Liver (tissue), 8 donors: ENCODE measurements at regions not wholly inside any gene's neighbourhood (a gene's known extent, or its start where the extent isn't known, plus 50 kb on each side); places are given as distances from the start of the nearest gene placed in this dataset.

Experiments
- DNase-seq: peaks from one replicate; pipeline ENCODE4 v3.0.0-alpha.2; 2017; ENCODE audit warnings: low spot score
- H3K27ac ChIP-seq, 2 donors: one replicate each; pipeline ENCODE4 v1.7.0; 2013; ENCODE audit warnings: inconsistent platforms in 2 of 2, low read length in 2 of 2, control low read depth in 1 of 2, low read depth in 1 of 2, mild to moderate bottlenecking in 1 of 2
- H3K27me3 ChIP-seq, 4 donors: one replicate each; pipeline versions ENCODE4 v1.6.1 to v1.7.0; 2013; ENCODE audit warnings: low read length in 3 of 4, inconsistent platforms in 1 of 4, mild to moderate bottlenecking in 1 of 4, moderate library complexity in 1 of 4; ENCODE audit not compliant: control insufficient read depth in 4 of 4, insufficient read depth in 4 of 4
- H3K36me3 ChIP-seq, 4 donors: one replicate each; pipeline versions ENCODE4 v1.6.1 to v1.7.0; 2013; ENCODE audit warnings: low read length in 3 of 4, mild to moderate bottlenecking in 3 of 4, low read depth in 1 of 4, moderate library complexity in 1 of 4; ENCODE audit not compliant: control insufficient read depth in 4 of 4, insufficient read depth in 3 of 4
- H3K4me1 ChIP-seq, 4 donors: one replicate each; pipeline versions ENCODE4 v1.6.1 to v1.7.0; 2013; ENCODE audit warnings: low read length in 3 of 4, mild to moderate bottlenecking in 3 of 4, moderate library complexity in 1 of 4; ENCODE audit not compliant: control insufficient read depth in 4 of 4, insufficient read depth in 4 of 4
- H3K4me3 ChIP-seq, 3 donors: one replicate each; pipeline versions ENCODE4 v1.6.1 to v1.7.0; 2013; ENCODE audit warnings: low read length in 3 of 3, control low read depth in 1 of 3, low read depth in 1 of 3, mild to moderate bottlenecking in 1 of 3
- H3K9ac ChIP-seq, 2 donors: one replicate each; pipeline ENCODE4 v1.7.0; 2013; ENCODE audit warnings: low read length in 2 of 2, mild to moderate bottlenecking in 2 of 2, moderate library complexity in 2 of 2, control low read depth in 1 of 2, low read depth in 1 of 2
- H3K9me3 ChIP-seq, 4 donors: one replicate each; pipeline versions ENCODE4 v1.6.1 to v1.7.0; 2013; ENCODE audit warnings: low read length in 3 of 4; ENCODE audit not compliant: control insufficient read depth in 4 of 4
- CTCF ChIP-seq: fragments of 150-350 bp; IDR thresholded peaks from 2 replicates; pipeline ENCODE4 v1.5.1; 2017; ENCODE audit warnings: improper control_type of control experiment, low read depth, low read length; ENCODE audit not compliant: missing input control
- EGR1 ChIP-seq, 2 donors: IDR thresholded peaks; 2 replicates each; pipeline ENCODE4 v1.6.1; 2016 to 2018; ENCODE audit warnings: antibody characterized with exemption in 2 of 2, low read depth in 2 of 2
- FOXA1 ChIP-seq: IDR thresholded peaks from 2 replicates; pipeline ENCODE4 v1.6.1; 2016; ENCODE audit warnings: antibody characterized with exemption
- FOXA2 ChIP-seq: IDR thresholded peaks from 2 replicates; pipeline ENCODE4 v1.6.1; 2016; ENCODE audit warnings: antibody characterized with exemption
- GABPA ChIP-seq, 2 donors: IDR thresholded peaks in 1 of 2; conservative IDR thresholded peaks in 1 of 2; 2 replicates each; pipeline ENCODE4 v1.6.1; 2016; ENCODE audit warnings: antibody characterized with exemption in 2 of 2, mild to moderate bottlenecking in 1 of 2, moderate library complexity in 1 of 2
- HNF4A ChIP-seq, 2 donors: conservative IDR thresholded peaks; 2 replicates each; pipeline ENCODE4 v1.6.1; 2016; ENCODE audit warnings: antibody characterized with exemption in 2 of 2, mild to moderate bottlenecking in 2 of 2
- HNF4G ChIP-seq: IDR thresholded peaks from 2 replicates; pipeline ENCODE4 v1.6.1; 2016; ENCODE audit warnings: antibody characterized with exemption
- JUND ChIP-seq, 2 donors: IDR thresholded peaks; 2 replicates each; pipeline ENCODE4 v1.6.1; 2016; ENCODE audit warnings: antibody characterized with exemption in 2 of 2
- NR2F2 ChIP-seq: IDR thresholded peaks from 2 replicates; pipeline ENCODE4 v1.6.1; 2016; ENCODE audit warnings: antibody characterized with exemption
- RAD21 ChIP-seq, 2 donors: IDR thresholded peaks; 2 replicates each; pipeline ENCODE4 v1.6.1; 2016; ENCODE audit warnings: antibody characterized with exemption in 2 of 2, mild to moderate bottlenecking in 2 of 2
- RXRA ChIP-seq, 2 donors: IDR thresholded peaks; 2 replicates each; pipeline ENCODE4 v1.6.1; 2017 to 2018; ENCODE audit warnings: antibody characterized with exemption in 2 of 2, mild to moderate bottlenecking in 1 of 2
- SP1 ChIP-seq: IDR thresholded peaks from 2 replicates; pipeline ENCODE4 v1.6.1; 2018; ENCODE audit warnings: antibody characterized with exemption, mild to moderate bottlenecking
- TAF1 ChIP-seq: conservative IDR thresholded peaks from 2 replicates; pipeline ENCODE4 v1.6.1; 2016; ENCODE audit warnings: antibody characterized with exemption, mild to moderate bottlenecking
- YY1 ChIP-seq: IDR thresholded peaks from 2 replicates; pipeline ENCODE4 v1.6.1; 2016; ENCODE audit warnings: antibody characterized with exemption, mild to moderate bottlenecking
- ZBTB33 ChIP-seq: IDR thresholded peaks from 2 replicates; pipeline ENCODE4 v1.6.1; 2016; ENCODE audit warnings: antibody characterized with exemption
- WGBS: extraction: QIAGEN DNeasy Blood & Tissue Kit; methylation state at CpG from one replicate; pipeline ENCODE4 v1.1.7; 2013; 5-methylcytosine and 5-hydroxymethylcytosine counted together
- TF ChIP-seq, protein P1 (sequence below): IDR thresholded peaks from 2 replicates; pipeline ENCODE4 v1.6.1; 2016; ENCODE audit warnings: antibody characterized with exemption, mild to moderate bottlenecking
- TF ChIP-seq, protein P2 (sequence below): IDR thresholded peaks from 2 replicates; pipeline ENCODE4 v1.6.1; 2016; ENCODE audit warnings: antibody characterized with exemption
- TF ChIP-seq, protein P3 (sequence below): IDR thresholded peaks from 2 replicates; pipeline ENCODE4 v1.6.1; 2016; ENCODE audit warnings: antibody characterized with exemption
- donor health status: healthy.
- donor health status: healthy.
- donor health status: healthy.
- donor health status: healthy.
- donor health status: healthy.

DNA sequence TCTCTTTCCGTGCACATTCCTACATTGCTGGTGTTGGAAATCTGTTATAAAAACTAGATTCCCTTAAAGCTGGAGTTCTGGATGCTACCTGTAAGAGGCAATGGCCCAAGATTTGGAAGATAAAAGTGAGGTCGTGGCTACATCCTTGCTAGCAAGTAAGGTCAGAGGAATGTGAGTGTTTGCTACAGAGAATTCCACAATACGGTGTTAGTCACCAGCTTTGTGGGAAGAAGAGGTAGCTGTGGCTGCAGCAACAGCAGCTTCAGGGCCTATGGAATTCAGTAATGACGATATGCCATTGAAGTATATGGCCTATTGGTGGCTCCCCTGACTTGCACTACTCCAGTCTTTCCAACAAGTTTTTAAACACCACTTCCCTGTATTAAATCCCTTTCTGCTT is 227.7 kb upstream of the TMEM260 start:
- no peak for DNase-seq
- H3K4me1 ChIP-seq, result no peaks in the 10 kb centered on the region
- TF ChIP-seq HNF4G, result no peak
- no peaks in the 10 kb centered on the region for H3K36me3 ChIP-seq
- no peak overlapping the region for H3K4me3 ChIP-seq
- H3K27ac ChIP-seq, result no peak overlapping the region
- WGBS, result 86% methylated on average over 4 of the region's 4 CpGs
- H3K27me3 ChIP-seq, result no peaks in the 10 kb centered on the region
- peaks cover 0 to 7% (median under 1%) of the 10 kb centered on the region in 4 donors for H3K9me3 ChIP-seq
- H3K9ac ChIP-seq, result no peak overlapping the region

- H3K4me1 ChIP-seq, result no peaks in the 10 kb centered on the region
- no peaks in the 10 kb centered on the region for H3K27me3 ChIP-seq
- no peaks in the 10 kb centered on the region for H3K36me3 ChIP-seq
- H3K9me3 ChIP-seq, result peaks cover 0 to 7% (median under 1%) of the 10 kb centered on the region in 4 donors
- TF ChIP-seq, protein P1, sequence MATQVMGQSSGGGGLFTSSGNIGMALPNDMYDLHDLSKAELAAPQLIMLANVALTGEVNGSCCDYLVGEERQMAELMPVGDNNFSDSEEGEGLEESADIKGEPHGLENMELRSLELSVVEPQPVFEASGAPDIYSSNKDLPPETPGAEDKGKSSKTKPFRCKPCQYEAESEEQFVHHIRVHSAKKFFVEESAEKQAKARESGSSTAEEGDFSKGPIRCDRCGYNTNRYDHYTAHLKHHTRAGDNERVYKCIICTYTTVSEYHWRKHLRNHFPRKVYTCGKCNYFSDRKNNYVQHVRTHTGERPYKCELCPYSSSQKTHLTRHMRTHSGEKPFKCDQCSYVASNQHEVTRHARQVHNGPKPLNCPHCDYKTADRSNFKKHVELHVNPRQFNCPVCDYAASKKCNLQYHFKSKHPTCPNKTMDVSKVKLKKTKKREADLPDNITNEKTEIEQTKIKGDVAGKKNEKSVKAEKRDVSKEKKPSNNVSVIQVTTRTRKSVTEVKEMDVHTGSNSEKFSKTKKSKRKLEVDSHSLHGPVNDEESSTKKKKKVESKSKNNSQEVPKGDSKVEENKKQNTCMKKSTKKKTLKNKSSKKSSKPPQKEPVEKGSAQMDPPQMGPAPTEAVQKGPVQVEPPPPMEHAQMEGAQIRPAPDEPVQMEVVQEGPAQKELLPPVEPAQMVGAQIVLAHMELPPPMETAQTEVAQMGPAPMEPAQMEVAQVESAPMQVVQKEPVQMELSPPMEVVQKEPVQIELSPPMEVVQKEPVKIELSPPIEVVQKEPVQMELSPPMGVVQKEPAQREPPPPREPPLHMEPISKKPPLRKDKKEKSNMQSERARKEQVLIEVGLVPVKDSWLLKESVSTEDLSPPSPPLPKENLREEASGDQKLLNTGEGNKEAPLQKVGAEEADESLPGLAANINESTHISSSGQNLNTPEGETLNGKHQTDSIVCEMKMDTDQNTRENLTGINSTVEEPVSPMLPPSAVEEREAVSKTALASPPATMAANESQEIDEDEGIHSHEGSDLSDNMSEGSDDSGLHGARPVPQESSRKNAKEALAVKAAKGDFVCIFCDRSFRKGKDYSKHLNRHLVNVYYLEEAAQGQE, result no peak
- TF ChIP-seq GABPA (IDR thresholded peaks at IDR 0.05 in 1 of 2, conservative IDR thresholded peaks at IDR 0.05 in 1 of 2) (no peak), HNF4G (no peak), RXRA (IDR thresholded peaks at IDR 0.05) (no peak), ZBTB33 (no peak), EGR1 (IDR thresholded peaks at IDR 0.05; ENCODE audit: low read depth in 2 of 2) (no peak), NR2F2 (no peak), CTCF (no peak), SP1 (no peak), RAD21 (IDR thresholded peaks at IDR 0.05) (no peak), FOXA1 (no peak), TAF1 (no peak), YY1 (no peak), JUND (IDR thresholded peaks at IDR 0.05) (no peak), FOXA2 (no peak), HNF4A (conservative IDR thresholded peaks at IDR 0.05) (no peak)
- TF ChIP-seq, protein P2, sequence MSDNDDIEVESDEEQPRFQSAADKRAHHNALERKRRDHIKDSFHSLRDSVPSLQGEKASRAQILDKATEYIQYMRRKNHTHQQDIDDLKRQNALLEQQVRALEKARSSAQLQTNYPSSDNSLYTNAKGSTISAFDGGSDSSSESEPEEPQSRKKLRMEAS, result no peak
- TF ChIP-seq, protein P3, sequence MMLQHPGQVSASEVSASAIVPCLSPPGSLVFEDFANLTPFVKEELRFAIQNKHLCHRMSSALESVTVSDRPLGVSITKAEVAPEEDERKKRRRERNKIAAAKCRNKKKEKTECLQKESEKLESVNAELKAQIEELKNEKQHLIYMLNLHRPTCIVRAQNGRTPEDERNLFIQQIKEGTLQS, result no peak
- no peak for DNase-seq
- H3K9ac ChIP-seq, result no peak overlapping the region
- H3K4me3 ChIP-seq, result no peak overlapping the region
- no peak overlapping the region for H3K27ac ChIP-seq
- WGBS, result 89% methylated on average over 2 of the region's 2 CpGs
Observed at GRCh38 chr14:56352999-56353398, 226.6 kb upstream of the TMEM260 start.
